A549 (cell line): ENCODE measurements at regions not wholly inside any gene's neighbourhood (a gene's known extent, or its start where the extent isn't known, plus 50 kb on each side); places are given as distances from the start of the nearest gene placed in this dataset.

Experiments used
- ATAC-seq, 2 experiments: fragments of 200-7000 bp in 1 of 2; fragments of >200 bp in 1 of 2; cut with Nextera tagmentation in 1 of 2; cut with Tn5 transposase in 1 of 2; 3 replicates each; pipeline versions ENCODE4 v1.8.0 to v1.9.1; 2018 to 2020; ENCODE audit warnings: mild to moderate bottlenecking in 1 of 2, moderate library complexity in 1 of 2
- CTCF ChIA-PET: fragments of 300-600 bp; sonication (Branson Sonifier 250); formaldehyde crosslinking; extraction: SDS; loops from one replicate; lab custom pipeline; 2021; ENCODE audit warnings: antibody characterized with exemption, inconsistent platforms; lab: Yijun Ruan, JAX
- POLR2A ChIA-PET: fragments of 350-600 bp; formaldehyde crosslinking; extraction: SDS; loops from one replicate; lab custom pipeline; 2021; ENCODE audit warnings: antibody characterized with exemption, inconsistent platforms; lab: Yijun Ruan, JAX
- DNase-seq, 2 experiments: peaks; one replicate each; pipeline versions ENCODE4 v3.0.0 to v3.0.0-alpha.2; 2011 to 2016; ENCODE audit warnings: low read depth in 1 of 2, low spot score in 1 of 2
- FAIRE-seq: peaks from 2 replicates; lab custom pipeline; 2011; peaks lifted over from hg19 to GRCh38; lab: Jason Lieb, UNC
- H3K27ac ChIP-seq, 2 experiments: fragments of >200 bp; sonication (Bioruptor Twin); formaldehyde crosslinking; 3 replicates each; pipeline ENCODE4 v1.5.1; 2016 to 2017
- H3K4me1 ChIP-seq: fragments of >200 bp; sonication (Bioruptor Twin); formaldehyde crosslinking; 3 replicates; pipeline ENCODE4 v1.6.1; 2016
- H3K4me2 ChIP-seq: fragments of >200 bp; sonication (Bioruptor Twin); formaldehyde crosslinking; 3 replicates; pipeline ENCODE4 v1.6.1; 2016
- H3K4me3 ChIP-seq: fragments of >200 bp; sonication (Bioruptor Twin); formaldehyde crosslinking; 3 replicates; pipeline ENCODE4 v1.5.1; 2016
- H3K9me3 ChIP-seq: fragments of >200 bp; sonication (Bioruptor Twin); formaldehyde crosslinking; 3 replicates; pipeline ENCODE4 v1.6.1; 2016
- ATOH8 ChIP-seq: fragments of 250-450 bp; sonication (Bioruptor Pico); IDR thresholded peaks from 2 replicates; pipeline ENCODE4 v1.5.0; 2020; ENCODE audit warnings: low read depth, mild to moderate bottlenecking, moderate library complexity
- CBX8 ChIP-seq: fragments of 200-600 bp; sonication (generic); IDR thresholded peaks from 2 replicates; pipeline ENCODE4 v1.6.1; 2016
- CEBPB ChIP-seq, 2 experiments: fragments of >200 bp in 1 of 2; sonication (Bioruptor Twin) in 1 of 2; formaldehyde crosslinking in 1 of 2; IDR thresholded peaks; 2 replicates each; pipeline ENCODE4 v1.6.1; 2012 to 2016
- CHD2 ChIP-seq: fragments of 150-350 bp; IDR thresholded peaks from 2 replicates; pipeline ENCODE4 v1.6.1; 2014; ENCODE audit warnings: low read length; ENCODE audit not compliant: partially characterized antibody
- CHD4 ChIP-seq: fragments of 200-600 bp; sonication (generic); IDR thresholded peaks from 2 replicates; pipeline ENCODE4 v1.6.1; 2016; ENCODE audit warnings: antibody characterized with exemption, mild to moderate bottlenecking, borderline replicate concordance
- E2F6 ChIP-seq: IDR thresholded peaks from 2 replicates; pipeline ENCODE4 v1.6.1; 2012; ENCODE audit warnings: low read depth, borderline replicate concordance
- EHF ChIP-seq: fragments of 250-450 bp; sonication (Bioruptor Pico); IDR thresholded peaks from 2 replicates; pipeline ENCODE4 v1.5.0; 2020; ENCODE audit warnings: mild to moderate bottlenecking
- ELK1 ChIP-seq: fragments of 150-350 bp; IDR thresholded peaks from 2 replicates; pipeline ENCODE4 v1.6.1; 2014; ENCODE audit warnings: low read depth, mild to moderate bottlenecking, low read length
- EP300 ChIP-seq, 2 experiments: fragments of >200 bp; sonication (Bioruptor Twin); formaldehyde crosslinking; IDR thresholded peaks; 2 replicates in 1 of 2; 3 replicates in 1 of 2; pipeline ENCODE4 v1.6.1; 2016 to 2017
- HMGXB4 ChIP-seq: fragments of 250-450 bp; sonication (Bioruptor Pico); IDR thresholded peaks from 2 replicates; pipeline ENCODE4 v1.5.0; 2021; ENCODE audit warnings: mild to moderate bottlenecking, moderate library complexity, borderline replicate concordance
- HOXA7 ChIP-seq: fragments of 250-450 bp; sonication (Bioruptor Pico); IDR thresholded peaks from 2 replicates; pipeline ENCODE4 v1.5.0; 2020; ENCODE audit warnings: mild to moderate bottlenecking, moderate library complexity
- HOXB13 ChIP-seq: fragments of 250-450 bp; sonication (Bioruptor Pico); IDR thresholded peaks from 2 replicates; pipeline ENCODE4 v1.5.0; 2020; ENCODE audit warnings: low read depth, mild to moderate bottlenecking, moderate library complexity
- JUN ChIP-seq, 2 experiments: fragments of >200 bp; sonication (Bioruptor Twin); formaldehyde crosslinking; IDR thresholded peaks; 2 replicates in 1 of 2; 3 replicates in 1 of 2; pipeline ENCODE4 v1.6.1; 2016 to 2017
- MAZ ChIP-seq: fragments of 150-350 bp; IDR thresholded peaks from 2 replicates; pipeline ENCODE4 v1.6.1; 2014; ENCODE audit warnings: antibody characterized with exemption, low read depth, low read length, borderline replicate concordance
- MYC ChIP-seq: IDR thresholded peaks from 2 replicates; pipeline ENCODE4 v1.6.1; 2012; ENCODE audit warnings: mild to moderate bottlenecking, inconsistent platforms, low read length, improper control_type of control experiment, borderline replicate concordance
- RAD21 ChIP-seq, 2 experiments: fragments of >200 bp in 1 of 2; sonication (Bioruptor Twin) in 1 of 2; formaldehyde crosslinking in 1 of 2; IDR thresholded peaks in 1 of 2; conservative IDR thresholded peaks in 1 of 2; 2 replicates in 1 of 2; 3 replicates in 1 of 2; pipeline ENCODE4 v1.6.1; 2012 to 2018; ENCODE audit warnings: inconsistent platforms in 1 of 2
- WGBS: methylation state at CpG from one replicate; pipeline ENCODE4 v1.1.6; 2017; ENCODE audit errors: missing lambda C conversion rate; 5-methylcytosine and 5-hydroxymethylcytosine counted together

- no peak for FAIRE-seq
- DNase-seq: no peak
- WGBS: 63% methylated on average over 7 of the region's 7 CpGs
- POLR2A ChIA-PET: no interaction called here
- Histone ChIP-seq H3K4me2 (no peak overlapping the region), H3K9me3 (no peaks in the 10 kb centered on the region), H3K4me1 (no peaks in the 10 kb centered on the region), H3K27ac (no peak overlapping the region), H3K4me3 (no peak overlapping the region)
- ATAC-seq: no peak
- CTCF ChIA-PET: no interaction called here
- TF ChIP-seq E2F6: no peak
These were observed 113.5 kb upstream of the DAP start for GRCh38 chr5:10874541-10874940.

GRCh38 chr5:10870791-10871190 lies 109.8 kb upstream of the DAP start:
- no peak for DNase-seq
- CTCF ChIA-PET: interaction anchor here (0.6 to 2.9 kb wide), 2 partner anchors 14 to 947 kb away, joined by 3 to 16 read pairs; no protein-coding TSS in a partner anchor
- Histone ChIP-seq H3K4me2 (no peak overlapping the region), H3K4me3 (no peak overlapping the region), H3K4me1 (no peaks in the 10 kb centered on the region), H3K27ac (no peak overlapping the region), H3K9me3 (no peaks in the 10 kb centered on the region)
- FAIRE-seq: no peak
- POLR2A ChIA-PET: no interaction called here
- WGBS: 48% methylated on average over 11 of the region's 11 CpGs
- ATAC-seq: no peak
- TF ChIP-seq JUN (IDR thresholded peaks at IDR 0.05): no peak
- no peak for TF ChIP-seq MYC

GRCh38 chr5:10868956-10869355 lies 107.9 kb upstream of the DAP start:
- ATAC-seq (no peak), DNase-seq (no peak), FAIRE-seq (no peak)
- Histone ChIP-seq H3K27ac (no peak overlapping the region), H3K4me2 (no peak overlapping the region), H3K4me1 (no peaks in the 10 kb centered on the region), H3K4me3 (no peak overlapping the region), H3K9me3 (no peaks in the 10 kb centered on the region)
- no peak for TF ChIP-seq ELK1
- TF ChIP-seq RAD21 (conservative IDR thresholded peaks at IDR 0.05 in 1 of 2, IDR thresholded peaks at IDR 0.05 in 1 of 2): no peak
- no peak for TF ChIP-seq EP300 (IDR thresholded peaks at IDR 0.05)
- no peak for TF ChIP-seq HMGXB4 (CRISPR knock-in tag)
- no peak for TF ChIP-seq CBX8
- CTCF ChIA-PET: interaction anchor here (0.6 to 2.9 kb wide), 2 partner anchors 12 to 971 kb away, joined by 3 to 16 read pairs; no protein-coding TSS in a partner anchor
- WGBS: 14% methylated on average over 7 of the region's 7 CpGs
- POLR2A ChIA-PET: no interaction called here

GRCh38 chr5:10867389-10868303 lies 106.6 kb upstream of the DAP start:
- Histone ChIP-seq H3K4me2 (no peak overlapping the region), H3K4me3 (no peak overlapping the region), H3K4me1 (no peaks in the 10 kb centered on the region), H3K9me3 (no peaks in the 10 kb centered on the region), H3K27ac (no peak overlapping the region)
- DNase-seq (no peak), FAIRE-seq (no peak), ATAC-seq (0 out of 6 replicates have a peak, but pooled peaks of 1 of the 2 experiments have one; percentile 8)
- ChIA-PET POLR2A (no interaction called here), CTCF (interaction anchor here (0.5 to 1.9 kb wide), 4 partner anchors 10 to 169 kb away, joined by 3 to 7 read pairs (median 3); no protein-coding TSS in a partner anchor)
- WGBS: 44% methylated on average over 13 of the region's 13 CpGs
- TF ChIP-seq MAZ (no peak), CHD2 (no peak), CHD4 (no peak), HOXB13 (CRISPR knock-in tag) (no peak), HOXA7 (no peak), CEBPB (IDR thresholded peaks at IDR 0.05) (no peak), RAD21 (conservative IDR thresholded peaks at IDR 0.05 in 1 of 2, IDR thresholded peaks at IDR 0.05 in 1 of 2) (no peak), ATOH8 (CRISPR knock-in tag) (no peak), EHF (CRISPR knock-in tag) (no peak)
